HepG2 (cell line): ENCODE measurements at regions not wholly inside any gene's neighbourhood (a gene's known extent, or its start where the extent isn't known, plus 50 kb on each side); places are given as distances from the start of the nearest gene placed in this dataset.

ENCODE experiments used
- ATAC-seq: fragments of 200-7000 bp; cut with Tn5 transposase; 3 replicates; pipeline ENCODE4 v1.9.1; 2020; ENCODE audit warnings: mild to moderate bottlenecking, moderate library complexity
- BruUV-seq: library from RNA; stranded (reverse); fragments of 400-500 nt; replicated peaks from 2 replicates; lab custom pipeline; 2021; lab: Mats Ljungman, UMichigan
- CTCF ChIA-PET: fragments of 300-600 bp; formaldehyde crosslinking; extraction: SDS; loops from one replicate; lab custom pipeline; 2021; ENCODE audit warnings: low total read pairs, inconsistent platforms, low intra/inter-chr PET ratio; lab: Yijun Ruan, JAX
- POLR2A ChIA-PET: fragments of 350-600 bp; sonication (Branson Sonifier 250); formaldehyde crosslinking; loops from one replicate; lab custom pipeline; 2020; ENCODE audit warnings: antibody characterized with exemption, inconsistent platforms; lab: Yijun Ruan, JAX
- DNase-seq: peaks from one replicate; pipeline ENCODE4 v3.0.0-alpha.2; 2015; ENCODE audit warnings: low spot score
- FAIRE-seq: peaks from 3 replicates; lab custom pipeline; 2011; peaks lifted over from hg19 to GRCh38; lab: Jason Lieb, UNC
- H2AFZ ChIP-seq: one replicate; pipeline ENCODE4 v1.6.1; 2011; ENCODE audit warnings: low read length, inconsistent platforms
- H3K27ac ChIP-seq: fragments of 300-600 bp; 3 replicates; pipeline ENCODE4 v1.8.0; 2011; ENCODE audit warnings: mixed run types, mild to moderate bottlenecking, mixed read lengths, low read length, inconsistent platforms; ENCODE audit not compliant: insufficient read depth; ENCODE audit errors: extremely low read length
- H3K27me3 ChIP-seq, 2 experiments: fragments of 200-600 bp in 1 of 2; 2 replicates in 1 of 2; 3 replicates in 1 of 2; pipeline versions ENCODE4 v1.6.0 to v1.8.0; 2011; ENCODE audit warnings: low read length in 2 of 2, mild to moderate bottlenecking in 2 of 2, moderate library complexity in 2 of 2, inconsistent platforms in 1 of 2; ENCODE audit not compliant: insufficient read depth in 2 of 2, control insufficient read depth in 1 of 2
- H3K36me3 ChIP-seq, 2 experiments: fragments of 200-600 bp in 1 of 2; replicated peaks in 1 of 2; 2 replicates in 1 of 2; 3 replicates in 1 of 2; pipeline versions ENCODE4 v1.5.1 to v1.8.0; 2011; ENCODE audit warnings: low read length in 2 of 2, inconsistent platforms in 1 of 2; ENCODE audit not compliant: insufficient read depth in 2 of 2, control insufficient read depth in 1 of 2
- H3K4me1 ChIP-seq: 2 replicates; pipeline ENCODE4 v1.5.1; 2012; ENCODE audit warnings: low read length, inconsistent platforms; ENCODE audit not compliant: insufficient read depth
- H3K4me2 ChIP-seq: 2 replicates; pipeline ENCODE4 v1.6.0; 2011; ENCODE audit warnings: low read depth, low read length, inconsistent platforms
- H3K4me3 ChIP-seq, 3 experiments: fragments of 200-600 bp in 1 of 3; sonication (generic), shearing (Covaris generic) in 1 of 3; replicated peaks in 1 of 3; 2 replicates each; pipeline ENCODE4 v1.5.1; 2011 to 2016; ENCODE audit warnings: low read length in 3 of 3, inconsistent platforms in 2 of 3, low read depth in 2 of 3, mild to moderate bottlenecking in 2 of 3, control low read depth in 1 of 3, mixed read lengths in 1 of 3; ENCODE audit not compliant: insufficient read depth in 1 of 3
- H3K79me2 ChIP-seq: one replicate; pipeline ENCODE4 v1.6.1; 2011; ENCODE audit warnings: low read length, inconsistent platforms; ENCODE audit not compliant: insufficient read depth
- H3K9ac ChIP-seq: 2 replicates; pipeline ENCODE4 v1.6.0; 2011; ENCODE audit warnings: mild to moderate bottlenecking, low read depth, low read length, inconsistent platforms; ENCODE audit not compliant: insufficient read depth
- H3K9me3 ChIP-seq: 2 replicates; pipeline ENCODE4 v1.5.1; 2012; ENCODE audit warnings: mild to moderate bottlenecking, low read length
- H4K20me1 ChIP-seq: 2 replicates; pipeline ENCODE4 v1.6.0; 2011; ENCODE audit warnings: inconsistent platforms, mild to moderate bottlenecking, low read length, moderate library complexity; ENCODE audit not compliant: insufficient read depth
- CCDC6 ChIP-seq: sonication (generic); formaldehyde crosslinking; IDR thresholded peaks from 2 replicates; pipeline ENCODE4 v1.8.1; 2022; ENCODE audit warnings: mild to moderate bottlenecking, missing genetic modification reagents, moderate library complexity
- GRHL1 ChIP-seq: sonication (generic); formaldehyde crosslinking; conservative IDR thresholded peaks from 2 replicates; pipeline ENCODE4 v1.8.0; 2022; ENCODE audit warnings: missing genetic modification reagents
- KAT2B ChIP-seq: fragments of 150-350 bp; IDR thresholded peaks from 2 replicates; pipeline ENCODE4 v1.6.1; 2014; ENCODE audit warnings: low read depth, low read length, borderline replicate concordance
- MLX ChIP-seq: IDR thresholded peaks from 2 replicates; pipeline ENCODE4 v1.6.1; 2016
- POGZ ChIP-seq: sonication (generic); formaldehyde crosslinking; IDR thresholded peaks from 2 replicates; pipeline ENCODE4 v1.4.0; 2020; ENCODE audit warnings: mild to moderate bottlenecking, missing genetic modification reagents
- SRF ChIP-seq: IDR thresholded peaks from 2 replicates; pipeline ENCODE4 v1.6.1; 2011; ENCODE audit warnings: mild to moderate bottlenecking, low read depth, low read length, moderate library complexity
- THAP8 ChIP-seq: sonication (generic); formaldehyde crosslinking; IDR thresholded peaks from 2 replicates; pipeline ENCODE4 v1.5.1; 2020; ENCODE audit warnings: missing genetic modification reagents, mild to moderate bottlenecking, borderline replicate concordance
- ZNF121 ChIP-seq: sonication (generic); formaldehyde crosslinking; IDR thresholded peaks from 2 replicates; pipeline ENCODE4 v1.5.0; 2020; ENCODE audit warnings: mild to moderate bottlenecking, missing genetic modification reagents
- ZNF18 ChIP-seq: sonication (generic); formaldehyde crosslinking; IDR thresholded peaks from 2 replicates; pipeline ENCODE4 v1.8.0; 2022; ENCODE audit warnings: mild to moderate bottlenecking, missing genetic modification reagents; ENCODE audit not compliant: insufficient replicate concordance
- ZNF691 ChIP-seq: sonication (generic); formaldehyde crosslinking; IDR thresholded peaks from 2 replicates; pipeline ENCODE4 v1.4.0; 2020; ENCODE audit warnings: missing genetic modification reagents, low read depth, mild to moderate bottlenecking, borderline replicate concordance
- ZNF781 ChIP-seq: sonication (generic); formaldehyde crosslinking; IDR thresholded peaks from 2 replicates; pipeline ENCODE4 v1.5.1; 2020; ENCODE audit warnings: borderline replicate concordance, mild to moderate bottlenecking, missing genetic modification reagents; ENCODE audit errors: not compliant biosample characterization
- WGBS: methylation state at CpG from one replicate; pipeline ENCODE4 v1.1.6; 2017; ENCODE audit warnings: low lambda C conversion rate; 5-methylcytosine and 5-hydroxymethylcytosine counted together
- in situ Hi-C: cut with HindIII; loops from 2 replicates; pipeline ENCODE4 v1.10.0; 2017; ENCODE audit warnings: low pct_unique_long_range_greater_than_20kb; ENCODE audit not compliant: extremely low pct_ligation_motif_present
- intact Hi-C: fragments of 100-400 bp; cut with micrococcal nuclease; formaldehyde crosslinking; loops from one replicate; pipeline ENCODE4 v1.10.0; 2022; ENCODE audit not compliant: unreplicated experiment

- H2AFZ ChIP-seq, result no peak overlapping the region
- intact Hi-C loops, result no loop called here
- ATAC-seq (no peak), FAIRE-seq (no peak), DNase-seq (no peak)
- no peaks in the 10 kb centered on the region for H3K79me2 ChIP-seq
- no peak overlapping the region for H3K4me3 ChIP-seq
- H3K9me3 ChIP-seq, result no peaks in the 10 kb centered on the region; the same call in 1 of the 2 replicates
- ChIA-PET POLR2A (no interaction called here), CTCF (no interaction called here)
- TF ChIP-seq CCDC6 (CRISPR knock-in tag), result no peak
- TF ChIP-seq ZNF121 (CRISPR knock-in tag), result no peak
- no peak for TF ChIP-seq ZNF781 (CRISPR knock-in tag)
- TF ChIP-seq GRHL1 (CRISPR knock-in tag), result no peak
- TF ChIP-seq KAT2B, result no peak
- TF ChIP-seq SRF, result no peak
- H3K9ac ChIP-seq, result no peak overlapping the region
- H3K27ac ChIP-seq, result no peak overlapping the region
- WGBS, result 8% methylated on average over 7 of the region's 7 CpGs
- H3K4me2 ChIP-seq, result no peak overlapping the region
- no peaks in the 10 kb centered on the region for H4K20me1 ChIP-seq
- BruUV-seq, result no TSS peak
- H3K36me3 ChIP-seq, result no peaks in the 10 kb centered on the region
- no peaks in the 10 kb centered on the region for H3K27me3 ChIP-seq
- in situ Hi-C loops, result no loop called here
- no peaks in the 10 kb centered on the region for H3K4me1 ChIP-seq
Measured at GRCh38 chr10:18860186-18860585, 188.4 kb upstream of the MALRD1 start.

- intact Hi-C loops, result no loop called here
- POLR2A ChIA-PET, result no interaction called here
- H3K36me3 ChIP-seq, result no peaks in the 10 kb centered on the region
- TF ChIP-seq THAP8 (CRISPR knock-in tag) (no peak), ZNF18 (CRISPR knock-in tag) (no peak), POGZ (CRISPR knock-in tag) (no peak), ZNF691 (CRISPR knock-in tag) (no peak), MLX (CRISPR knock-in tag) (no peak)
Measured at GRCh38 chr10:18860631-18861240, 187.9 kb upstream of the MALRD1 start.

More at GRCh38 chr10:18860631-18861240, 187.9 kb upstream of the MALRD1 start:
- FAIRE-seq, result no peak
- H4K20me1 ChIP-seq, result no peaks in the 10 kb centered on the region
- H3K4me3 ChIP-seq, result no peak overlapping the region
- no peaks in the 10 kb centered on the region; the same call in 1 of the 2 replicates for H3K9me3 ChIP-seq
- H3K9ac ChIP-seq, result no peak overlapping the region
- no TSS peak for BruUV-seq
- DNase-seq, result no peak
- 25% methylated on average over 4 of the region's 4 CpGs for WGBS
- no peaks in the 10 kb centered on the region for H3K27me3 ChIP-seq
- in situ Hi-C loops, result no loop called here
- H3K79me2 ChIP-seq, result no peaks in the 10 kb centered on the region
- ATAC-seq, result no peak
- CTCF ChIA-PET, result no interaction called here
- H3K27ac ChIP-seq, result no peak overlapping the region
- H3K4me1 ChIP-seq, result no peaks in the 10 kb centered on the region
- H2AFZ ChIP-seq, result no peak overlapping the region
- no peak overlapping the region for H3K4me2 ChIP-seq
